MM.1S (cell line): ENCODE measurements at regions not wholly inside any gene's neighbourhood (a gene's known extent, or its start where the extent isn't known, plus 50 kb on each side); places are given as distances from the start of the nearest gene placed in this dataset.

ENCODE experiments used
- DNase-seq: peaks from one replicate; pipeline ENCODE4 v3.0.0-alpha.2; 2015
- H2AFZ ChIP-seq: fragments of 300-600 bp; sonication (generic); 2 replicates; pipeline ENCODE4 v1.6.0; 2016; ENCODE audit warnings: antibody characterized with exemption, low read length
- H3F3A ChIP-seq: fragments of 300-600 bp; sonication (generic); 2 replicates; pipeline ENCODE4 v1.6.1; 2016; ENCODE audit warnings: mild to moderate bottlenecking, antibody characterized with exemption, low read length, moderate library complexity, mixed read lengths; ENCODE audit not compliant: insufficient read depth
- H3K27ac ChIP-seq: fragments of 300-600 bp; sonication (generic); 2 replicates; pipeline ENCODE4 v1.5.1; 2016; ENCODE audit warnings: mild to moderate bottlenecking, low read length
- H3K27me3 ChIP-seq: fragments of 300-600 bp; sonication (generic); replicated peaks from 2 replicates; pipeline ENCODE4 v1.6.0; 2016; ENCODE audit warnings: low read length; ENCODE audit not compliant: insufficient read depth
- H3K36me3 ChIP-seq: fragments of 300-600 bp; sonication (generic); replicated peaks from 2 replicates; pipeline ENCODE4 v1.6.1; 2016; ENCODE audit warnings: mild to moderate bottlenecking, low read length, mixed read lengths; ENCODE audit not compliant: insufficient read depth
- H3K4me1 ChIP-seq: fragments of 300-600 bp; sonication (generic); 2 replicates; pipeline ENCODE4 v1.6.1; 2016; ENCODE audit warnings: low read length, mixed read lengths
- H3K4me2 ChIP-seq: fragments of 300-600 bp; sonication (generic); 2 replicates; pipeline ENCODE4 v1.6.0; 2016; ENCODE audit warnings: low read depth, low read length
- H3K4me3 ChIP-seq: fragments of 300-600 bp; sonication (generic); 2 replicates; pipeline ENCODE4 v1.5.1; 2016; ENCODE audit warnings: low read length, mixed read lengths
- H3K79me2 ChIP-seq: fragments of 300-600 bp; sonication (generic); 2 replicates; pipeline ENCODE4 v1.6.1; 2016; ENCODE audit warnings: mixed run types, low read length, mixed read lengths
- H3K9ac ChIP-seq: fragments of 300-600 bp; sonication (generic); 2 replicates; pipeline ENCODE4 v1.6.1; 2016; ENCODE audit warnings: low read length, mixed read lengths
- H3K9me2 ChIP-seq: fragments of 300-600 bp; sonication (generic); replicated peaks from 2 replicates; pipeline ENCODE4 v1.6.1; 2016; ENCODE audit warnings: mild to moderate bottlenecking, low read length, mixed read lengths; ENCODE audit not compliant: insufficient read depth
- H3K9me3 ChIP-seq: fragments of 300-600 bp; sonication (generic); replicated peaks from 2 replicates; pipeline ENCODE4 v1.6.1; 2016; ENCODE audit warnings: mild to moderate bottlenecking, low read length, mixed read lengths; ENCODE audit not compliant: insufficient read depth
- H4K20me1 ChIP-seq: fragments of 300-600 bp; sonication (generic); 2 replicates; pipeline ENCODE4 v1.6.1; 2016; ENCODE audit warnings: mild to moderate bottlenecking, low read length, moderate library complexity, mixed read lengths; ENCODE audit not compliant: insufficient read depth
- EZH2 ChIP-seq: fragments of 300-600 bp; sonication (generic); optimal IDR thresholded peaks from 2 replicates; pipeline ENCODE3; 2017; ENCODE audit warnings: low read depth, mild to moderate bottlenecking, antibody characterized with exemption, low read length, mixed read lengths
- EZH2phosphoT487 ChIP-seq: fragments of 300-600 bp; sonication (generic); IDR thresholded peaks from 2 replicates; pipeline ENCODE4 v1.6.1; 2018; ENCODE audit warnings: antibody characterized with exemption, low read length
- TF ChIP-seq, protein P1 (sequence below): fragments of 300-600 bp; sonication (generic); IDR thresholded peaks from 2 replicates; pipeline ENCODE4 v1.5.1; 2016; ENCODE audit warnings: antibody characterized with exemption, low read length, mixed read lengths

GRCh38 chr6:80480421-80481157 lies 374.1 kb downstream of the BCKDHB start:
- Histone ChIP-seq H3K4me2 (peak overlapping the region; percentile 18; the same call in 1 of the 2 replicates), H3K36me3 (no peaks in the 10 kb centered on the region), H3K27me3 (no peaks in the 10 kb centered on the region), H3F3A (peaks cover 3% of the 10 kb centered on the region; the same call in 1 of the 2 replicates), H3K4me1 (peaks cover 16% of the 10 kb centered on the region), H3K27ac (peak overlapping the region; percentile 9; the same call in 1 of the 2 replicates), H3K79me2 (no peaks in the 10 kb centered on the region), H3K9ac (no peak overlapping the region), H2AFZ (no peak overlapping the region), H3K4me3 (no peak overlapping the region), H3K9me3 (no peaks in the 10 kb centered on the region), H3K9me2 (no peaks in the 10 kb centered on the region), H4K20me1 (no peaks in the 10 kb centered on the region)
- TF ChIP-seq, protein P1, sequence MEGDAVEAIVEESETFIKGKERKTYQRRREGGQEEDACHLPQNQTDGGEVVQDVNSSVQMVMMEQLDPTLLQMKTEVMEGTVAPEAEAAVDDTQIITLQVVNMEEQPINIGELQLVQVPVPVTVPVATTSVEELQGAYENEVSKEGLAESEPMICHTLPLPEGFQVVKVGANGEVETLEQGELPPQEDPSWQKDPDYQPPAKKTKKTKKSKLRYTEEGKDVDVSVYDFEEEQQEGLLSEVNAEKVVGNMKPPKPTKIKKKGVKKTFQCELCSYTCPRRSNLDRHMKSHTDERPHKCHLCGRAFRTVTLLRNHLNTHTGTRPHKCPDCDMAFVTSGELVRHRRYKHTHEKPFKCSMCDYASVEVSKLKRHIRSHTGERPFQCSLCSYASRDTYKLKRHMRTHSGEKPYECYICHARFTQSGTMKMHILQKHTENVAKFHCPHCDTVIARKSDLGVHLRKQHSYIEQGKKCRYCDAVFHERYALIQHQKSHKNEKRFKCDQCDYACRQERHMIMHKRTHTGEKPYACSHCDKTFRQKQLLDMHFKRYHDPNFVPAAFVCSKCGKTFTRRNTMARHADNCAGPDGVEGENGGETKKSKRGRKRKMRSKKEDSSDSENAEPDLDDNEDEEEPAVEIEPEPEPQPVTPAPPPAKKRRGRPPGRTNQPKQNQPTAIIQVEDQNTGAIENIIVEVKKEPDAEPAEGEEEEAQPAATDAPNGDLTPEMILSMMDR: no peak
- TF ChIP-seq EZH2: no peak
- no peak for TF ChIP-seq EZH2phosphoT487
- peak; percentile 10 for DNase-seq

DNA sequence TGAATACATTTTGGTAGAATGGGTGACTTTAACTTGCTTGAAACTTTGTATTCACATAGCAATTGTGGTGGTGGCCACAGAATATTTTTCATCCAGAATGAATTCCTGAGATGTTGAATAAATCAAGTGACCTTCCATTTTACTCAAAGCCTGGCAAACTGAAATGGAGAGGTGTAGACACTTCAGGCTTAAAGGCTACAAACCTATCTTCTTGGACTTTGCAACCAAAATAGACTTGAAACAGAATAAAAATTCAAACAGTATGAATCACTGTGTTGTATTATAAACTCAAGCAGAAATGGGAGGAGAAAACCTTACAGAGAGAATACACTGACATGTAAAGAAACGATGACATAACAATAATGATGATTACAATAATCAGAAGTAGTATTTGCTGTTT lies 371.6 kb downstream of the BCKDHB start:
- Histone ChIP-seq H3K4me3 (no peak overlapping the region), H3K79me2 (no peaks in the 10 kb centered on the region), H3K27ac (no peak overlapping the region), H3K9ac (no peak overlapping the region), H4K20me1 (no peaks in the 10 kb centered on the region), H3K4me1 (peaks cover 16% of the 10 kb centered on the region), H3K9me3 (no peaks in the 10 kb centered on the region), H3F3A (peaks cover 3% of the 10 kb centered on the region; the same call in 1 of the 2 replicates), H3K36me3 (no peaks in the 10 kb centered on the region), H3K27me3 (no peaks in the 10 kb centered on the region), H2AFZ (no peak overlapping the region), H3K4me2 (no peak overlapping the region), H3K9me2 (no peaks in the 10 kb centered on the region)
- TF ChIP-seq EZH2 (no peak), EZH2phosphoT487 (no peak)
- TF ChIP-seq, protein P1: no peak
- DNase-seq: no peak

DNA sequence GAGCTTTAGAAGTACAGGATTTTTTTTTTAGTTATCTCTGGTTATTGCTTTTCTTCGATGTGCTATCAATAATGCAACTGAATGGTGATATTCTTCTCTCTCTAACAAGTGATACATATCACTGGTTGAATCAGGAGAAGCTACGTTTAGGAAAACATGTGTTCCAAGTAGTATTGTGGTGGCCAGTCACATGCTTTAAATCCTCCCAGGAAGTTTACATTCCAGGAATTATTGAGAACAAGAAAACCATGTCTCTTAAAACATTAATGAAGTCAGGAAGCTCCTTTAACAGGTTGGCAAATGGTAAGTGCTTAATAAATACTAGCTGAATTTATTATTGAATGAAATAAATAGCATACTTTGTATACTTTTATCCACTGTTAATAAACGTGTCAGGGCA lies 371.1 kb downstream of the BCKDHB start:
- TF ChIP-seq EZH2phosphoT487 (no peak), EZH2 (no peak)
- TF ChIP-seq, protein P1: no peak
- H3F3A ChIP-seq: peaks cover 3% of the 10 kb centered on the region; the same call in 1 of the 2 replicates
- no peaks in the 10 kb centered on the region for H3K27me3 ChIP-seq
- peaks cover 16% of the 10 kb centered on the region for H3K4me1 ChIP-seq
- no peak overlapping the region for H3K4me2 ChIP-seq
- H3K4me3 ChIP-seq: no peak overlapping the region
- H2AFZ ChIP-seq: no peak overlapping the region
- H3K36me3 ChIP-seq: no peaks in the 10 kb centered on the region
- no peaks in the 10 kb centered on the region for H3K79me2 ChIP-seq
- H4K20me1 ChIP-seq: no peaks in the 10 kb centered on the region
- DNase-seq: no peak
- no peaks in the 10 kb centered on the region for H3K9me2 ChIP-seq
- no peaks in the 10 kb centered on the region for H3K9me3 ChIP-seq
- H3K27ac ChIP-seq: no peak overlapping the region
- H3K9ac ChIP-seq: no peak overlapping the region
